SK-N-SH (cell line): ENCODE measurements at regions not wholly inside any gene's neighbourhood (a gene's known extent, or its start where the extent isn't known, plus 50 kb on each side); places are given as distances from the start of the nearest gene placed in this dataset.

Experiments
- CTCF ChIA-PET: fragments of 300-600, 350-600 bp; formaldehyde crosslinking; extraction: SDS; loops from one replicate; lab custom pipeline; 2021; lab: Yijun Ruan, JAX
- POLR2A ChIA-PET: fragments of 350-600 bp; sonication (Branson Sonifier 250); formaldehyde crosslinking; extraction: SDS; loops from one replicate; lab custom pipeline; 2020; ENCODE audit warnings: antibody characterized with exemption, inconsistent platforms; lab: Yijun Ruan, JAX
- DNase-seq: peaks from one replicate; pipeline ENCODE4 v3.0.0; 2012
- H2AFZ ChIP-seq: fragments of 200-600 bp; sonication (generic); 2 replicates; pipeline ENCODE4 v1.8.1; 2016; ENCODE audit warnings: antibody characterized with exemption, mild to moderate bottlenecking, low read depth
- H3F3A ChIP-seq: fragments of 200-600 bp; sonication (generic); replicated peaks from 2 replicates; pipeline ENCODE3; 2016; ENCODE audit warnings: antibody characterized with exemption, mild to moderate bottlenecking; ENCODE audit not compliant: insufficient read depth
- H3K27ac ChIP-seq, 2 experiments: fragments of 200-500 bp in 1 of 2; fragments of 200-600 bp in 1 of 2; sonication (Bioruptor generic) in 1 of 2; sonication (generic), shearing (Covaris generic) in 1 of 2; 2 replicates each; pipeline versions ENCODE4 v1.5.1 to v1.6.1; 2014 to 2016; ENCODE audit warnings: low read depth in 2 of 2, inconsistent platforms in 1 of 2, low read length in 1 of 2, mild to moderate bottlenecking in 1 of 2, mixed read lengths in 1 of 2
- H3K27me3 ChIP-seq: fragments of 200-600 bp; sonication (generic), shearing (Covaris generic); 2 replicates; pipeline ENCODE4 v1.6.1; 2016; ENCODE audit warnings: mixed run types; ENCODE audit not compliant: insufficient read depth
- H3K36me3 ChIP-seq, 2 experiments: fragments of 200-500 bp in 1 of 2; fragments of 200-600 bp in 1 of 2; sonication (Bioruptor generic) in 1 of 2; sonication (generic) in 1 of 2; replicated peaks in 1 of 2; 2 replicates each; pipeline versions ENCODE3 to v1.5.1; 2014 to 2016; ENCODE audit warnings: low read length in 1 of 2, mild to moderate bottlenecking in 1 of 2; ENCODE audit not compliant: insufficient read depth in 2 of 2, control insufficient read depth in 1 of 2
- H3K4me1 ChIP-seq, 2 experiments: fragments of 200-500 bp in 1 of 2; fragments of 200-600 bp in 1 of 2; sonication (Bioruptor generic) in 1 of 2; sonication (generic), shearing (Covaris generic) in 1 of 2; 2 replicates each; pipeline versions ENCODE4 v1.5.1 to v1.6.1; 2014 to 2016; ENCODE audit warnings: low read depth in 1 of 2, low read length in 1 of 2, mixed run types in 1 of 2; ENCODE audit not compliant: insufficient read depth in 2 of 2, control insufficient read depth in 1 of 2
- H3K4me2 ChIP-seq: fragments of 200-600 bp; sonication (generic), shearing (Covaris generic); 2 replicates; pipeline ENCODE4 v1.6.1; 2017; ENCODE audit warnings: mixed run types
- H3K4me3 ChIP-seq, 2 experiments: fragments of 200-500 bp in 1 of 2; fragments of 200-600 bp in 1 of 2; sonication (Bioruptor generic) in 1 of 2; sonication (generic), shearing (Covaris generic) in 1 of 2; 2 replicates each; pipeline versions ENCODE4 v1.5.1 to v1.8.1; 2014 to 2016; ENCODE audit warnings: low read depth in 2 of 2, inconsistent platforms in 1 of 2, low read length in 1 of 2, mild to moderate bottlenecking in 1 of 2, mixed read lengths in 1 of 2, moderate library complexity in 1 of 2
- H3K79me2 ChIP-seq: fragments of 200-600 bp; sonication (generic); 2 replicates; pipeline ENCODE4 v1.8.1; 2017; ENCODE audit warnings: mild to moderate bottlenecking; ENCODE audit not compliant: insufficient read depth
- H3K9ac ChIP-seq: fragments of 200-600 bp; sonication (generic); 2 replicates; pipeline ENCODE4 v1.6.1; 2017; ENCODE audit warnings: mixed run types
- H3K9me2 ChIP-seq: fragments of 200-600 bp; sonication (generic); 2 replicates; pipeline ENCODE4 v1.6.1; 2017; ENCODE audit warnings: mixed run types
- H3K9me3 ChIP-seq: fragments of 200-600 bp; sonication (generic); 2 replicates; pipeline ENCODE4 v1.6.1; 2017; ENCODE audit warnings: mixed run types, mild to moderate bottlenecking, moderate library complexity
- H4K20me1 ChIP-seq: fragments of 200-600 bp; sonication (generic); 2 replicates; pipeline ENCODE4 v1.6.1; 2017; ENCODE audit warnings: mild to moderate bottlenecking, mixed run types; ENCODE audit not compliant: insufficient read depth
- CTCF ChIP-seq: fragments of 200-600 bp; sonication (generic); IDR thresholded peaks from 2 replicates; pipeline ENCODE4 v1.6.1; 2017; ENCODE audit warnings: antibody characterized with exemption, mild to moderate bottlenecking, moderate library complexity
- EP300 ChIP-seq, 2 experiments: IDR thresholded peaks; 2 replicates each; pipeline versions ENCODE4 v1.4.0 to v1.6.1; 2012; ENCODE audit warnings: borderline replicate concordance in 1 of 2, low read depth in 1 of 2, low read length in 1 of 2
- FOXJ3 ChIP-seq: sonication (generic); formaldehyde crosslinking; IDR thresholded peaks from 2 replicates; pipeline ENCODE4 v1.5.1; 2020; ENCODE audit warnings: mild to moderate bottlenecking, missing genetic modification reagents
- FOXM1 ChIP-seq: IDR thresholded peaks from 2 replicates; pipeline ENCODE4 v1.4.0; 2012; ENCODE audit warnings: low read depth, mild to moderate bottlenecking
- GATA2 ChIP-seq: sonication (generic); formaldehyde crosslinking; IDR thresholded peaks from 2 replicates; pipeline ENCODE4 v1.5.0; 2020; ENCODE audit warnings: mild to moderate bottlenecking, missing genetic modification reagents
- MEF2A ChIP-seq: IDR thresholded peaks from 2 replicates; pipeline ENCODE4 v1.4.0; 2012; ENCODE audit warnings: low read depth, borderline replicate concordance
- NFIC ChIP-seq: IDR thresholded peaks from 2 replicates; pipeline ENCODE4 v1.4.0; 2012; ENCODE audit warnings: borderline replicate concordance
- POLR2AphosphoS5 ChIP-seq: IDR thresholded peaks from 2 replicates; pipeline ENCODE4 v1.6.1; 2012; ENCODE audit warnings: low read depth, low read length
- RFX5 ChIP-seq: IDR thresholded peaks from 2 replicates; pipeline ENCODE4 v1.6.1; 2012; ENCODE audit warnings: mild to moderate bottlenecking, improper control_type of control experiment, low read length
- SMC3 ChIP-seq: IDR thresholded peaks from 2 replicates; pipeline ENCODE4 v1.6.1; 2012; ENCODE audit warnings: low read depth, low read length, improper control_type of control experiment
- TAF1 ChIP-seq: IDR thresholded peaks from 2 replicates; pipeline ENCODE4 v1.6.1; 2012; ENCODE audit warnings: low read depth, mild to moderate bottlenecking, low read length, moderate library complexity, borderline replicate concordance
- TCF12 ChIP-seq: IDR thresholded peaks from 2 replicates; pipeline ENCODE4 v1.4.0; 2012
- TEAD4 ChIP-seq: IDR thresholded peaks from 2 replicates; pipeline ENCODE4 v1.4.0; 2012; ENCODE audit warnings: mild to moderate bottlenecking, borderline replicate concordance; ENCODE audit not compliant: insufficient read depth
- USF1 ChIP-seq: IDR thresholded peaks from 2 replicates; pipeline ENCODE4 v1.4.0; 2012; ENCODE audit warnings: low read depth, borderline replicate concordance
- USF2 ChIP-seq: fragments of 150-350 bp; IDR thresholded peaks from 2 replicates; pipeline ENCODE4 v1.6.1; 2017; ENCODE audit warnings: antibody characterized with exemption, low read length, low read depth, borderline replicate concordance
- YY1 ChIP-seq: IDR thresholded peaks from 2 replicates; pipeline ENCODE4 v1.4.0; 2012; ENCODE audit warnings: low read depth, mild to moderate bottlenecking
- ZBTB33 ChIP-seq: IDR thresholded peaks from 2 replicates; pipeline ENCODE4 v1.4.0; 2012; ENCODE audit warnings: low read depth, borderline replicate concordance
- WGBS: methylation state at CpG from one replicate; pipeline ENCODE4 v1.1.6; 2017; ENCODE audit warnings: low lambda C conversion rate; 5-methylcytosine and 5-hydroxymethylcytosine counted together

GRCh38 chr15:47337836-47338235, 379.5 kb upstream of the SEMA6D start:
- no peak overlapping the region for H2AFZ ChIP-seq
- ChIA-PET CTCF (interaction anchor here (1.2 kb wide), 1 partner anchor 9 kb away, joined by 5 read pairs; no protein-coding TSS in a partner anchor), POLR2A (no interaction called here)
- no peaks in the 10 kb centered on the region for H3K79me2 ChIP-seq
- H3F3A ChIP-seq, result no peaks in the 10 kb centered on the region
- TF ChIP-seq GATA2 (CRISPR knock-in tag), result no peak
- TF ChIP-seq CTCF, result no peak
- TF ChIP-seq POLR2AphosphoS5, result no peak
- no peak for TF ChIP-seq USF1
- no peak for TF ChIP-seq RFX5
- no peak for TF ChIP-seq SMC3
- TF ChIP-seq YY1, result no peak
- no peak for TF ChIP-seq FOXJ3 (CRISPR knock-in tag)
- no peak for TF ChIP-seq ZBTB33
- no peak overlapping the region for H3K4me3 ChIP-seq
- H3K4me2 ChIP-seq, result no peak overlapping the region
- no peaks in the 10 kb centered on the region; a peak in 1 of 4 replicates for H3K4me1 ChIP-seq
- H3K9ac ChIP-seq, result no peak overlapping the region
- no peaks in the 10 kb centered on the region for H4K20me1 ChIP-seq
- no peaks in the 10 kb centered on the region for H3K36me3 ChIP-seq
- no peaks in the 10 kb centered on the region for H3K9me2 ChIP-seq
- 30% methylated on average over 4 of the region's 4 CpGs for WGBS
- DNase-seq, result no peak
- H3K27ac ChIP-seq, result no peak overlapping the region
- H3K9me3 ChIP-seq, result no peaks in the 10 kb centered on the region
- no peaks in the 10 kb centered on the region for H3K27me3 ChIP-seq

- H3K79me2 ChIP-seq, result no peaks in the 10 kb centered on the region
- H3K9me3 ChIP-seq, result no peaks in the 10 kb centered on the region
- no peaks in the 10 kb centered on the region for H4K20me1 ChIP-seq
- no peak for DNase-seq
- WGBS, result 26% methylated on average over 3 of the region's 3 CpGs
- H3K9ac ChIP-seq, result no peak overlapping the region
- H3K27me3 ChIP-seq, result no peaks in the 10 kb centered on the region
- no peaks in the 10 kb centered on the region for H3K9me2 ChIP-seq
- H3F3A ChIP-seq, result no peaks in the 10 kb centered on the region
- no peak overlapping the region for H3K27ac ChIP-seq
- no peaks in the 10 kb centered on the region for H3K36me3 ChIP-seq
- H2AFZ ChIP-seq, result no peak overlapping the region
- H3K4me3 ChIP-seq, result no peak overlapping the region
- TF ChIP-seq TCF12 (no peak), YY1 (no peak), TEAD4 (no peak), FOXM1 (no peak), EP300 (IDR thresholded peaks at IDR 0.05; ENCODE audit: borderline replicate concordance in 1 of 2, low read depth in 1 of 2, low read length in 1 of 2) (no peak), MEF2A (no peak), FOXJ3 (CRISPR knock-in tag) (no peak), USF2 (no peak), TAF1 (no peak), NFIC (no peak), ZBTB33 (no peak), GATA2 (CRISPR knock-in tag) (no peak)
- TF ChIP-seq, all 33 proteins: peak for 0
- Histone ChIP-seq H3K4me1 (no peaks in the 10 kb centered on the region; a peak in 1 of 4 replicates), H3K4me2 (no peak overlapping the region)
- POLR2A ChIA-PET, result no interaction called here
- CTCF ChIA-PET, result no interaction called here
These were observed 378.5 kb upstream of the SEMA6D start for GRCh38 chr15:47338771-47339170.
